IPS-15b (cell line): ENCODE measurements at regions not wholly inside any gene's neighbourhood (a gene's known extent, or its start where the extent isn't known, plus 50 kb on each side); places are given as distances from the start of the nearest gene placed in this dataset.

Source experiments
- H3K27me3 ChIP-seq: one replicate; pipeline ENCODE4 v1.6.1; 2013; ENCODE audit warnings: low read length; ENCODE audit not compliant: control insufficient read depth, insufficient read depth
- H3K36me3 ChIP-seq: one replicate; pipeline ENCODE4 v1.6.1; 2013; ENCODE audit warnings: low read length; ENCODE audit not compliant: control insufficient read depth, insufficient read depth
- H3K4me1 ChIP-seq: one replicate; pipeline ENCODE4 v1.6.1; 2013; ENCODE audit warnings: mild to moderate bottlenecking, low read length; ENCODE audit not compliant: control insufficient read depth, insufficient read depth
- H3K4me3 ChIP-seq: one replicate; pipeline ENCODE4 v1.5.1; 2013; ENCODE audit warnings: low read depth, low read length
- H3K9ac ChIP-seq: one replicate; pipeline ENCODE4 v1.6.1; 2013; ENCODE audit warnings: low read depth, mild to moderate bottlenecking, low read length
- H3K9me3 ChIP-seq: one replicate; pipeline ENCODE4 v1.6.1; 2013; ENCODE audit warnings: mild to moderate bottlenecking, low read length; ENCODE audit not compliant: control insufficient read depth, insufficient read depth

DNA sequence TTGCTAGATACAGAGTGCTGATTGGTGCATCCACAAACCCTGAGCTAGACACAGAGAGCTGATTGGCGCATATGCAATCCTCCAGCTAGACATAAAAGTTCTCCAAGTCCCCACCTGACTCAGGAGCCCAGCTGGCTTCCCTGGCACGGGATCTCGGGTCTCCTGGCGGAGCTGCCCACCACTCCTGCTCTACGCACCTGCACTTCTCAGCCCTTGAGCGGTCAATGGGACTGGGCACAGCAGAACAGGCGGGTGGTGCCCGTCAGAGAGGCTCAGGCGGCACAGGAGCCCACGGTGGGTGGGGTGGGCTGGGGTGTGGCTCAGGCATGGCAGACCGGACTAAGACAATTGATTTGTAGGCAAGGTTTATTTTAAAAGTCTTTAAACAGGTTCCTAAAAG is 1365.5 kb downstream of the FAM181B start:
- Histone ChIP-seq H3K27me3 (no peaks in the 10 kb centered on the region), H3K4me1 (no peaks in the 10 kb centered on the region), H3K4me3 (no peak overlapping the region), H3K36me3 (no peaks in the 10 kb centered on the region), H3K9ac (no peak overlapping the region), H3K9me3 (no peaks in the 10 kb centered on the region)

DNA sequence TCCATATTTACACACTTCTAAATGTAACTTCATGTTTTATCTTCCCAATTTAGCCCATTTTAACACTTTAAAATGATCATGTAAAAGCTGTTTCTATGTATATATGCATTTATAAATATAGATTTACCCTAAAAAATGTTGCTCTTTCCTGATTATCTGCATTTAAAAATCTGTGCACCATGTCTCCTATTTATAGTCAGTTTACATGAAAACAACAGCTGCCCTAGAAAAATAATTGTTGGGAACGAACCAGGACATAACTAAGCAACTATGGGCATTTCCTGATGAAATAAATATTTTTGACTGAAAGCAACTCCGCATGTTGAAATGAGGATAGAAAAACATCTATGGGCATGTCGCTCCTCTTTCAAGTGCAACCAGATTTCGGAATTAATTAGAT is 1368.2 kb downstream of the FAM181B start:
- no peaks in the 10 kb centered on the region for H3K9me3 ChIP-seq
- no peak overlapping the region for H3K4me3 ChIP-seq
- H3K4me1 ChIP-seq, result no peaks in the 10 kb centered on the region
- no peak overlapping the region for H3K9ac ChIP-seq
- H3K36me3 ChIP-seq, result no peaks in the 10 kb centered on the region
- H3K27me3 ChIP-seq, result no peaks in the 10 kb centered on the region

DNA sequence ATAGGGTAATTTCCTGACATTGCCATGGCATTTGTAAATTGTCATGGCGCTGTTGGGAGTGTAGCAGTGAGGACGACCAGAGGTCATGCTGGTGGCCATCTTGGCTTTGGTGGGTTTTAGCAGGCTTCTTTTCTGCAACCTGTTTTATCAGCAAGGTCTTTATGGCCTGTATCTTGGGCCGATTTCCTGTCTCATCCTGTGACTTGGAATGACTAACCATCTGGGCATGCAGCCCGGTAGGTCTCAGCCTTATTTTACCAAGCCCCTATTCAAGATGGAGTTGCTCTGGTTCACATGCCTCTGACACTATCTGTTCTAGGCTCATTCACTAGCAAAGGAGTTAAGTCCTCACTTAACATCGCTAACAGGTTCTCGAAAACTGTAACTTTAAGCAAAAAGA is 1374.2 kb downstream of the FAM181B start:
- no peak overlapping the region for H3K9ac ChIP-seq
- no peaks in the 10 kb centered on the region for H3K36me3 ChIP-seq
- no peak overlapping the region for H3K4me3 ChIP-seq
- no peaks in the 10 kb centered on the region for H3K9me3 ChIP-seq
- H3K4me1 ChIP-seq, result no peaks in the 10 kb centered on the region
- no peaks in the 10 kb centered on the region for H3K27me3 ChIP-seq

DNA sequence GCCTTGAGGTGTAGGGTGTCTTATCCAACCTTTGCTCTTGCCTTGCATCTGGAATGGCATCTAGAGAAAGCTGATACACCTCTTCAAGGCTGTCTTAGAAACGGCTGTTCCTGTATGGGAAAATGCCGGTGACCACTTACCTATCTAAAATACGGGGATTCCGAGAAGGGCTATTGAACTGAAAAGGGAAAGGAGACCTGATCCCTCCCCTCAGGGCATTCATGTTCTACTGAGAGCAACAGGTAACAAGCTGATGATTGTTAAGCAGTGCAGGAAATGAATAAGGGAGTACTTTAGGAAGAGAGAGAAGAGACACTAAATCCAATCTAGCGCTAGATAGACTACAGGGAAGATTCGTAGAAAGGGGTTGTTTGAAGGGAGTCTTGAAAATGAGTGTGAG is 1388.1 kb downstream of the FAM181B start:
- no peaks in the 10 kb centered on the region for H3K27me3 ChIP-seq
- H3K4me3 ChIP-seq, result no peak overlapping the region
- no peaks in the 10 kb centered on the region for H3K4me1 ChIP-seq
- H3K36me3 ChIP-seq, result no peaks in the 10 kb centered on the region
- H3K9ac ChIP-seq, result no peak overlapping the region
- no peaks in the 10 kb centered on the region for H3K9me3 ChIP-seq

DNA sequence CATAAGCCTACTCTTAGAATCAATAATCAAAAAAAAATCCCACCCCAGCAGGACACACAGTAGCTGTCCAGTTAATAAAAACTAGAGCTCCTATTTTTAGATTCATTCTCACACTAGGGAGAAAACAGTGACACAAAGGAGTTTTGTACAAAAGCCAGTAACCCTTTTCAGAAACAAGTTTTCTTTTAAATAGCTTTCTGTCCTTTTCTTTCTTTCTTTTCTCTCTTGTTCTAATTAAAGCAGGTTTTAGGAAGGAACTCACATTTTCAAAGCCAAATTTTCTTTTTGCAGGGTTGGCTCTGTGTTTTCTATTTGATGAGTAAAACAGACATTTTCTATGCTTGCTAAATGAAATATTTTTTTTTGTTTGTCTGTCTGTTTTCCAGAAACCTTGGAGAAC is 1390.7 kb downstream of the FAM181B start:
- H3K4me1 ChIP-seq, result no peaks in the 10 kb centered on the region
- no peaks in the 10 kb centered on the region for H3K36me3 ChIP-seq
- no peak overlapping the region for H3K4me3 ChIP-seq
- H3K9ac ChIP-seq, result no peak overlapping the region
- no peaks in the 10 kb centered on the region for H3K27me3 ChIP-seq
- H3K9me3 ChIP-seq, result no peaks in the 10 kb centered on the region

DNA sequence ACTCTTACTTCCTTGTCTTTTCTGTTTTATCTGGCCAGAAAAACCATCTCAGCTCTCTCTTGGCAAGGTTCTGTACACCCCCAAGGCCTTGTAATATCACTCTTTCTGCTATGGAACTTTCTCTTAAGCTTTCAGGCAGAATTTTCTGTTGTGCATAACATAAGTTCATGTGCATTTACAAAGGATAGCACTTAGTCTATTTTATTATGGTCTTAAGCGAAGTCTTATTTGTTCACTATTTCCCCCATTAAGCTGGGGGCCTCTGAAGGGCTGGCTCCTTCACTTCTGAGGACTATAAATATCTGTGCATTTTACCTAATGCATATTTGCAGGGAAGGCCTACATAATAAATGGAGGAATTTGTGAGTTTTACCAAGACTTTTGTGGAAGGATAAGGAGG is 1393.4 kb downstream of the FAM181B start:
- no peaks in the 10 kb centered on the region for H3K36me3 ChIP-seq
- H3K4me1 ChIP-seq, result no peaks in the 10 kb centered on the region
- no peak overlapping the region for H3K4me3 ChIP-seq
- no peak overlapping the region for H3K9ac ChIP-seq
- no peaks in the 10 kb centered on the region for H3K9me3 ChIP-seq
- no peaks in the 10 kb centered on the region for H3K27me3 ChIP-seq

DNA sequence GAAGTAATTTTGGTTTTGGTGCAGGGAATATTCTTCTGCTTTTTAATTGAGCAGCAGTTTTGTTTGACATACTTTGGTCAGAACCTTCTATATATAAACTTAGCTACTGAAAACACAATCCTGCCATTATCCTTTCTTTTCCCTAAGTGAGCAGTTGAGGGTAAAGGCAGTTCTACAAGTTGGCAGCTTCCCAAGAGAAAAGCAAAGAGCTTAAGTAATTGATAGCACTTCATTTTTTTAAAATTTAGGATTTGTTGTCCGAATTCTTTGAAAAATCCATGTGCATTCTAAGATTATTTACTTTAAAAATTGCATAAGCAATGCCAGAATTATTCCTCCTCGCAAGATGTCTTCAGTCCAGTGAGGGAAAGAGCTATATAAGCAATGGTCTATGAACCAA is 1394.1 kb downstream of the FAM181B start:
- H3K4me1 ChIP-seq, result no peaks in the 10 kb centered on the region
- H3K27me3 ChIP-seq, result no peaks in the 10 kb centered on the region
- no peaks in the 10 kb centered on the region for H3K9me3 ChIP-seq
- H3K9ac ChIP-seq, result no peak overlapping the region
- no peak overlapping the region for H3K4me3 ChIP-seq
- H3K36me3 ChIP-seq, result no peaks in the 10 kb centered on the region

DNA sequence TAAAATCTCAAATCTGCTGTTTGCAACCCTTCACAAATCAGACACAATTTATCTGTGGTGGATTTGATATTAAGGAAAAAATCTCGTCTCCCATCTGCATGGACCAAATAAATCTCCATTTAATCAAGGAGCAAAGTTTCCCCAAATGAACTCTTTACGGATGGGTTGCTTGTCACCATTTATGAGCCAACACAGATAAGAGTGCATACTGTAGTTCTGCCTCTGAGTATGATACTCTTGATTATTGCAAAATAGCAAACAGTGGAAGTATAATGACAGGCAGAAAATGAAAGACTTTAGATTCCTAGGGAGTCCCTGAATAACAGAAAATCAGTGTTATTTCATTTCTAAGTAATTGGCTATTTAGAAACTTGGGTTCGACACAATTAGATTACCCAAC is 1395.9 kb downstream of the FAM181B start:
- no peak overlapping the region for H3K4me3 ChIP-seq
- no peaks in the 10 kb centered on the region for H3K36me3 ChIP-seq
- no peak overlapping the region for H3K9ac ChIP-seq
- H3K27me3 ChIP-seq, result no peaks in the 10 kb centered on the region
- H3K9me3 ChIP-seq, result no peaks in the 10 kb centered on the region
- H3K4me1 ChIP-seq, result no peaks in the 10 kb centered on the region

DNA sequence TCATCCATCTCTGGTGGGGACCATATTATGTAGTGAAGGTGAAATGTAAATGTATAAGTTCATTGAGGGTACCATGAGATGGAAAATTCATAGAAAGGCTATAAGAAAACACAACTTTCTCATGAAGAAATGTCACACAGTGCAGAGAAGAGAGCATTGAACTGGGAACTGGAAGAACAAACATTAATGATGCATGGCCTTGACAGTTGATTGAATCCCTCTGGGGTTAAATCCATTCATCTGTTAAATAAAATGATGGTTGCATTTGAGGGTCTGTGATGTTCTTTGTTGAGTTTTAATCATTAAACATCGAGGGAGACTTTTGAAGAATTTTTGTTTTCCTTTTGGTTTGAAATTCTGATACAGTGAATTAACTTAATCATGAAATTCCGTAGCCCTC is 1401.4 kb downstream of the FAM181B start:
- no peaks in the 10 kb centered on the region for H3K4me1 ChIP-seq
- no peak overlapping the region for H3K4me3 ChIP-seq
- H3K9ac ChIP-seq, result no peak overlapping the region
- H3K27me3 ChIP-seq, result no peaks in the 10 kb centered on the region
- no peaks in the 10 kb centered on the region for H3K36me3 ChIP-seq
- H3K9me3 ChIP-seq, result no peaks in the 10 kb centered on the region

DNA sequence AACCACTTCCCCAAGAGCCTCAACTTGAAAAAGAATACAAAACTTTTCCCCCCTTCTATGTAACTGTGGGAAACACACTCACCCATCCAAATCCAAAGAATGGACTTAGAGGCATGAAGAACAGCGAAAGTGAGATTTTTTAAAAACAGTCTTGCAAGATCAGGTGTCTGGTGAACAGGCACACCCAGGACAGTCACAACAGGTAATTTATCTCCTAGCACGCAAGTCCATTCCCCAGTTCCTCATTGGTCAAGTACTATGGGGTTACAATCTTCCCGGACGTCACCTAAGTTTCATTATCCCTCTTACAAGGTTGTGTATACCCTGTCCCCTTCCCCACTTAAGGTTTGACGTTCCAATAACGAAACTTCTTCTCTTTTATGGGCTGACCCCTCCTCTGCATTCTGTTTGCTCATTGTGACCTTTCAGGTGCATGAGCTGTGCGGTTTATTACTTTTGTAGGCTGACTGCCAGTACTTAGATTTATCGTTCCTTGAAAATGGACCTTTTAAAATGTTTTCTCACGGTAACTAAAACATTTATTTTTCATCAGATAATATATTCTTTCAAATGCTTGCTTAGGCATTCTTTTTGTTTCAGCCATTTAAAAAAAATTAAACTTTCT is 1401.9 kb downstream of the FAM181B start:
- no peaks in the 10 kb centered on the region for H3K9me3 ChIP-seq
- no peak overlapping the region for H3K4me3 ChIP-seq
- no peaks in the 10 kb centered on the region for H3K4me1 ChIP-seq
- H3K9ac ChIP-seq, result no peak overlapping the region
- no peaks in the 10 kb centered on the region for H3K27me3 ChIP-seq
- H3K36me3 ChIP-seq, result no peaks in the 10 kb centered on the region

DNA sequence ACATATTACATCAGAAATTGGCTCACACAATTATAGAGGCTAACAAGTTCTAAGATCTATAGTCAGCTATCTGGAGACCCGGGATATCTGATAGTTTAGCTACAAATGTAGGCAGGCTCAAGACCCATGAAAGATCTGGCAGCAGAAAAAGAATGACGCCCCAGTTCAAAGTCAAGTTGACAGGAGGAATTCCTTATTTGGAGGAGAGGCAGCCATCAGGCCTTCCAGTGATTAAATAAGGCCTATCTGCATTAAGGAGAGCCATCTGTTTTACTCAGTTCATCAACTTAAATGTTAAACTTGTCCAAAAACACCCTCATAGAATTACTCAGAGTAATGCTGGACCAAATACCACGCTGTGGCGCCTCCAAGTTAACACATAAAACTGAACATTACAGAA is 1402.6 kb downstream of the FAM181B start:
- H3K9me3 ChIP-seq, result no peaks in the 10 kb centered on the region

DNA sequence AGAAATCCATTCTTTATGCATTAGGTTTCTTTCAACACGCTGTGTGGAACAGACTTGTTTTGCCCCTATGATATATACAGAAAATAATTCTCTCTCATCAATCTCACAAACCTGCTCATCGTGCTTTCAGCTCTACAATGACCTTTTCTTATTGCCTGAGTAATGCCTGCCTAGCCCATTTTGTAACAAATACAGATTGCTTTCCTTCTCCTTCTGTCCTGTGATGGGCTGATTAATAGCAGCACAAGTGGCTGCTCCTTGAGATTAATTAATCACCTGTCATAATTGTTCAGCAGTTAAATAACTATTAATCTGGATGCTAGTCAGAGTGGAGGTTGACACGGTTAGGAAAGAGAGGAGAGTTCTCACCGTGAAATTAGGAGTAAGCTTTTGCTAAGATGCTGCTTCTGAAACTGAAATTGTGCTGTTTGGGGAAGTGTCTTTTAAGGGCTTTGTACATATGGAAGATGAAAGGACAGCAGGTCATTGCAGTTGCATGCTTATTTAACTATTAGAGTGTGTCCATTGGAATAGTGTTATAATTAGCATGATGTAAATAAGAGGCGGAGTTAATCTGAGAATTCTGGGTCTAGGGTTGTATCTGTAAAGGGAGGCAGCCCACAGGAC is 1430.5 kb downstream of the FAM181B start:
- Histone ChIP-seq H3K9me3 (no peaks in the 10 kb centered on the region), H3K27me3 (no peaks in the 10 kb centered on the region), H3K36me3 (no peaks in the 10 kb centered on the region), H3K4me3 (no peak overlapping the region), H3K9ac (no peak overlapping the region), H3K4me1 (no peaks in the 10 kb centered on the region)

More for the DNA sequence above, 1402.6 kb downstream of the FAM181B start:
- H3K27me3 ChIP-seq, result no peaks in the 10 kb centered on the region
- H3K4me3 ChIP-seq, result no peak overlapping the region
- H3K4me1 ChIP-seq, result no peaks in the 10 kb centered on the region
- no peak overlapping the region for H3K9ac ChIP-seq
- H3K36me3 ChIP-seq, result no peaks in the 10 kb centered on the region
